ENCODE measurements at regions not wholly inside any gene's neighbourhood (a gene's known extent, or its start where the extent isn't known, plus 50 kb on each side); places are given as distances from the start of the nearest gene placed in this dataset.

DNA sequence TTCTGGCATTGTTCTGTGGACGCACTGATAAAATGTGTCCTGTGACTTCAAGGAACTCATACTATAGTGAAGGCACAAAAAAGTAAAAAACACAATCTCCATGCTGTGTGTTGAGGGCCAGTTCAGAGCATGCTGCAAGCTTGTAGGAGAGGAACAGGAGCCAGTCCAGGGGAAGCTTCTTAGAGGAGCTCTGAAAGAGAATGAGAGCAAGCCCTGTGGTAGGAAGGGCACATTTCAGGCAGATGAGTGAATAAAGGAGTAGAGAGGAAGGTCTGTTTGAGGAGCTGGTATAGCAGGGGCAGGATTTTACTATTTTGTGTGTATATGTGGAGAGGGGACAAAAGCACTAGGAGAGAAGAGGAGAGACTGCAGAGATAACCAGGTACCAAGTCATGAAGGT is 478.3 kb downstream of the ZEB2 start:
- TF ChIP-seq EP300 (IDR thresholded peaks at IDR 0.05) (no peak), POLR2A (IDR thresholded peaks at IDR 0.05) (no peak)

All from upper lobe of left lung (tissue), 4 donors.